ENCODE measurements at regions not wholly inside any gene's neighbourhood (a gene's known extent, or its start where the extent isn't known, plus 50 kb on each side); places are given as distances from the start of the nearest gene placed in this dataset.

- peak in 1 of 2 donors; percentile 6 for DNase-seq
- H3K36me3 ChIP-seq: no peaks in the 10 kb centered on the region
- intact Hi-C loops (cut with DNase I; ENCODE audit: low total_unique reads): no loop called here
- no peak overlapping the region for H3K4me3 ChIP-seq
- no peak overlapping the region for H3K27ac ChIP-seq
- H3K4me1 ChIP-seq: no peaks in the 10 kb centered on the region
- H3K27me3 ChIP-seq: no peaks in the 10 kb centered on the region
- no peak for TF ChIP-seq POLR2AphosphoS5 (IDR thresholded peaks at IDR 0.05)
- TF ChIP-seq EP300 (IDR thresholded peaks at IDR 0.05): no peak
- TF ChIP-seq POLR2A (IDR thresholded peaks at IDR 0.05): no peak
- TF ChIP-seq CTCF (IDR thresholded peaks at IDR 0.05): no peak
- H3K9me3 ChIP-seq: no peaks in the 10 kb centered on the region
Measured at GRCh38 chr14:41409806-41410205, 196.9 kb upstream of the LRFN5 start.

- TF ChIP-seq CTCF (IDR thresholded peaks at IDR 0.05) (no peak), POLR2AphosphoS5 (IDR thresholded peaks at IDR 0.05) (no peak)
- Histone ChIP-seq H3K36me3 (no peaks in the 10 kb centered on the region), H3K9me3 (no peaks in the 10 kb centered on the region), H3K27ac (no peak overlapping the region), H3K4me3 (no peak overlapping the region), H3K27me3 (no peaks in the 10 kb centered on the region), H3K4me1 (no peaks in the 10 kb centered on the region)
- peak in 1 of 2 donors; percentile 28 for DNase-seq
- intact Hi-C loops (cut with DNase I; ENCODE audit: low total_unique reads): no loop called here
Measured at GRCh38 chr14:41404126-41404525, 202.6 kb upstream of the LRFN5 start.

- Histone ChIP-seq H3K27me3 (no peaks in the 10 kb centered on the region), H3K4me1 (no peaks in the 10 kb centered on the region), H3K27ac (no peak overlapping the region), H3K9me3 (no peaks in the 10 kb centered on the region), H3K4me3 (no peak overlapping the region), H3K36me3 (no peaks in the 10 kb centered on the region)
- no peak for DNase-seq
- TF ChIP-seq POLR2A (IDR thresholded peaks at IDR 0.05): no peak
- no peak for TF ChIP-seq EP300 (IDR thresholded peaks at IDR 0.05)
- TF ChIP-seq CTCF (IDR thresholded peaks at IDR 0.05): no peak
- no peak for TF ChIP-seq POLR2AphosphoS5 (IDR thresholded peaks at IDR 0.05)
- intact Hi-C loops (cut with DNase I; ENCODE audit: low total_unique reads): no loop called here
Measured at GRCh38 chr14:41403360-41403759, 203.3 kb upstream of the LRFN5 start.

GRCh38 chr14:41397926-41398325 lies 208.8 kb upstream of the LRFN5 start:
- H3K4me3 ChIP-seq: no peak overlapping the region
- H3K27me3 ChIP-seq: no peaks in the 10 kb centered on the region
- no peak for DNase-seq
- no peaks in the 10 kb centered on the region for H3K4me1 ChIP-seq
- no peaks in the 10 kb centered on the region for H3K9me3 ChIP-seq
- no peaks in the 10 kb centered on the region for H3K36me3 ChIP-seq
- TF ChIP-seq POLR2A (IDR thresholded peaks at IDR 0.05): no peak
- TF ChIP-seq CTCF (IDR thresholded peaks at IDR 0.05): no peak
- TF ChIP-seq EP300 (IDR thresholded peaks at IDR 0.05): no peak
- no peak for TF ChIP-seq POLR2AphosphoS5 (IDR thresholded peaks at IDR 0.05)
- intact Hi-C loops (cut with DNase I; ENCODE audit: low total_unique reads): no loop called here
- H3K27ac ChIP-seq: no peak overlapping the region

GRCh38 chr14:41393512-41393911 lies 213.2 kb upstream of the LRFN5 start:
- H3K9me3 ChIP-seq: no peaks in the 10 kb centered on the region
- H3K4me3 ChIP-seq: no peak overlapping the region
- H3K27ac ChIP-seq: no peak overlapping the region
- H3K27me3 ChIP-seq: no peaks in the 10 kb centered on the region
- TF ChIP-seq POLR2AphosphoS5 (IDR thresholded peaks at IDR 0.05) (no peak), CTCF (IDR thresholded peaks at IDR 0.05) (no peak), POLR2A (IDR thresholded peaks at IDR 0.05) (no peak), EP300 (IDR thresholded peaks at IDR 0.05) (no peak)
- no peak for DNase-seq
- WGBS, 5 donors: 69 to 93% (median 84%) methylated on average over 6 of the region's 6 CpGs
- H3K36me3 ChIP-seq: no peaks in the 10 kb centered on the region
- H3K4me1 ChIP-seq: no peaks in the 10 kb centered on the region
- intact Hi-C loops (cut with DNase I; ENCODE audit: low total_unique reads): no loop called here

Data from stomach (tissue), 8 donors.